GM21528 (cell line): ENCODE measurements at regions not wholly inside any gene's neighbourhood (a gene's known extent, or its start where the extent isn't known, plus 50 kb on each side); places are given as distances from the start of the nearest gene placed in this dataset.

Source experiments
- ATAC-seq: cut with Tn5 transposase; IDR thresholded peaks from one replicate; pipeline ENCODE4 v1.9.1; 2021; ENCODE audit warnings: mild to moderate bottlenecking, moderate library complexity; ENCODE audit not compliant: unreplicated experiment, low FRiP score

GRCh38 chr16:65463652-65464260, 341.9 kb upstream of the CDH11 start:
- no peak for ATAC-seq

- no peak for ATAC-seq
These were observed 335.2 kb upstream of the CDH11 start for GRCh38 chr16:65457084-65457483.

GRCh38 chr16:65455761-65456160, 333.9 kb upstream of the CDH11 start:
- ATAC-seq, result no peak

- ATAC-seq, result no peak
These were observed 331.8 kb upstream of the CDH11 start for GRCh38 chr16:65453646-65454045.

GRCh38 chr16:65449526-65449925, 327.7 kb upstream of the CDH11 start:
- ATAC-seq, result no peak

- ATAC-seq, result no peak
These were observed 324.6 kb upstream of the CDH11 start for GRCh38 chr16:65446427-65446826.

- no peak for ATAC-seq
These were observed 323.7 kb upstream of the CDH11 start for GRCh38 chr16:65445313-65446260.

- no peak for ATAC-seq
These were observed 319.6 kb upstream of the CDH11 start for GRCh38 chr16:65441501-65441900.

GRCh38 chr16:65429504-65430181, 307.8 kb upstream of the CDH11 start:
- ATAC-seq, result no peak

GRCh38 chr16:65426484-65426883, 304.6 kb upstream of the CDH11 start:
- ATAC-seq, result no peak

- no peak for ATAC-seq
These were observed 301.1 kb upstream of the CDH11 start for GRCh38 chr16:65422934-65423333.

- ATAC-seq, result no peak
These were observed 299.7 kb upstream of the CDH11 start for GRCh38 chr16:65421596-65421995.

GRCh38 chr16:65418435-65418834, 296.6 kb upstream of the CDH11 start:
- ATAC-seq, result no peak

GRCh38 chr16:65415460-65415859, 293.6 kb upstream of the CDH11 start:
- no peak for ATAC-seq

GRCh38 chr16:65414284-65414984, 292.6 kb upstream of the CDH11 start:
- ATAC-seq, result no peak

GRCh38 chr16:65413861-65414260, 292.0 kb upstream of the CDH11 start:
- ATAC-seq, result no peak

- no peak for ATAC-seq
These were observed 288.9 kb upstream of the CDH11 start for GRCh38 chr16:65410801-65411200.

GRCh38 chr16:65409510-65409909, 287.6 kb upstream of the CDH11 start:
- ATAC-seq, result no peak

- ATAC-seq, result no peak
These were observed 285.1 kb upstream of the CDH11 start for GRCh38 chr16:65406933-65407332.

GRCh38 chr16:65406116-65406515, 284.3 kb upstream of the CDH11 start:
- no peak for ATAC-seq

- no peak for ATAC-seq
These were observed 272.4 kb upstream of the CDH11 start for GRCh38 chr16:65394281-65394680.
